ENCODE measurements at regions not wholly inside any gene's neighbourhood (a gene's known extent, or its start where the extent isn't known, plus 50 kb on each side); places are given as distances from the start of the nearest gene placed in this dataset.

GRCh38 chr21:15130751-15131150, 66.0 kb upstream of the NRIP1 start:
- TF ChIP-seq ZFP3 (CRISPR knock-in tag; IDR thresholded peaks at IDR 0.05) (no peak), PPARA (CRISPR knock-in tag; IDR thresholded peaks at IDR 0.05; ENCODE audit: borderline replicate concordance) (no peak), TOX (CRISPR knock-in tag; IDR thresholded peaks at IDR 0.05; ENCODE audit: borderline replicate concordance) (no peak), CREB5 (CRISPR knock-in tag; IDR thresholded peaks at IDR 0.05; ENCODE audit: low read depth) (no peak), ZNF70 (CRISPR knock-in tag; IDR thresholded peaks at IDR 0.05) (no peak)

Data from SK-N-SH treated with all-trans-retinoic acid at 6 μM for 48 hours (cell line).